K562 (cell line): ENCODE measurements at regions not wholly inside any gene's neighbourhood (a gene's known extent, or its start where the extent isn't known, plus 50 kb on each side); places are given as distances from the start of the nearest gene placed in this dataset.

ENCODE experiments used
- ATAC-seq: fragments of 200-7000 bp; cut with Tn5 transposase; 3 replicates; pipeline ENCODE4 v1.9.1; 2020; ENCODE audit warnings: moderate library complexity
- BruUV-seq: library from RNA; stranded (reverse); fragments of 400-500 nt; replicated peaks from 2 replicates; lab custom pipeline; 2021; lab: Mats Ljungman, UMichigan
- CTCF ChIA-PET: fragments of 300-600 bp; formaldehyde crosslinking; extraction: SDS; loops from one replicate; lab custom pipeline; 2021; ENCODE audit warnings: low intra/inter-chr PET ratio; lab: Yijun Ruan, JAX
- POLR2A ChIA-PET: fragments of 300-600, 350-650 bp; sonication (Branson Sonifier 250); formaldehyde crosslinking; extraction: SDS; loops from one replicate; lab custom pipeline; 2021; ENCODE audit warnings: antibody characterized with exemption, inconsistent platforms; lab: Yijun Ruan, JAX
- DNase-seq, 4 experiments: peaks; one replicate each; pipeline versions ENCODE4 v3.0.0 to v3.0.0-alpha.2; 2011 to 2018; ENCODE audit warnings: low spot score in 3 of 4, mixed read lengths in 3 of 4; ENCODE audit errors: extremely low read depth in 1 of 4
- FAIRE-seq: peaks from 2 replicates; lab custom pipeline; 2011; peaks lifted over from hg19 to GRCh38; lab: Jason Lieb, UNC
- H2AFZ ChIP-seq: 2 replicates; pipeline ENCODE4 v1.6.0; 2011; ENCODE audit warnings: low read depth, low read length, control low read depth, inconsistent platforms
- H3K27ac ChIP-seq: fragments of 200-600 bp; 3 replicates; pipeline ENCODE4 v1.8.0; 2011; ENCODE audit warnings: low read depth, mild to moderate bottlenecking, control low read depth, inconsistent platforms, low read length, moderate library complexity, mixed read lengths; ENCODE audit errors: extremely low read depth
- H3K27me3 ChIP-seq, 2 experiments: fragments of 300-600 bp in 1 of 2; 2 replicates in 1 of 2; 3 replicates in 1 of 2; pipeline versions ENCODE4 v1.6.0 to v1.8.0; 2011; ENCODE audit warnings: inconsistent platforms in 2 of 2, low read length in 2 of 2, mild to moderate bottlenecking in 1 of 2, mixed read lengths in 1 of 2, moderate library complexity in 1 of 2; ENCODE audit not compliant: control insufficient read depth in 2 of 2, insufficient read depth in 2 of 2
- H3K36me3 ChIP-seq: fragments of 300-600 bp; 3 replicates; pipeline ENCODE4 v1.8.0; 2011; ENCODE audit warnings: mild to moderate bottlenecking, low read length, inconsistent platforms; ENCODE audit not compliant: control insufficient read depth, insufficient read depth
- H3K4me1 ChIP-seq, 2 experiments: fragments of 200-600 bp in 1 of 2; replicated peaks in 1 of 2; 2 replicates in 1 of 2; 3 replicates in 1 of 2; pipeline versions ENCODE4 v1.5.1 to v1.8.0; 2011; ENCODE audit warnings: inconsistent platforms in 2 of 2, low read length in 2 of 2, mild to moderate bottlenecking in 1 of 2, mixed read lengths in 1 of 2, moderate library complexity in 1 of 2; ENCODE audit not compliant: control insufficient read depth in 2 of 2, insufficient read depth in 2 of 2
- H3K4me2 ChIP-seq: 2 replicates; pipeline ENCODE4 v1.6.1; 2011; ENCODE audit warnings: low read length, control low read depth, inconsistent platforms, mixed read lengths; ENCODE audit not compliant: insufficient read depth
- H3K4me3 ChIP-seq: fragments of 200-600 bp; sonication (generic), shearing (Covaris generic); 2 replicates; pipeline ENCODE4 v1.5.1; 2016; ENCODE audit warnings: control low read depth, inconsistent platforms
- H3K79me2 ChIP-seq: fragments of 200-600 bp; 3 replicates; pipeline ENCODE4 v1.8.0; 2011; ENCODE audit warnings: low read length, inconsistent platforms; ENCODE audit not compliant: control insufficient read depth, insufficient read depth
- H3K9ac ChIP-seq, 2 experiments: 2 replicates each; pipeline versions ENCODE4 v1.6.0 to v1.6.1; 2011; ENCODE audit warnings: low read depth in 2 of 2, low read length in 2 of 2, control low read depth in 1 of 2, inconsistent platforms in 1 of 2, mild to moderate bottlenecking in 1 of 2, mixed read lengths in 1 of 2; ENCODE audit not compliant: insufficient read depth in 1 of 2
- H3K9me1 ChIP-seq: one replicate; pipeline ENCODE4 v1.6.0; 2011; ENCODE audit warnings: inconsistent platforms, mild to moderate bottlenecking, low read length, moderate library complexity; ENCODE audit not compliant: control insufficient read depth, insufficient read depth
- H3K9me3 ChIP-seq: replicated peaks from 2 replicates; pipeline ENCODE4 v1.5.1; 2011; ENCODE audit warnings: low read depth, low read length, inconsistent platforms; ENCODE audit not compliant: control insufficient read depth, insufficient read depth
- H4K20me1 ChIP-seq: replicated peaks from 2 replicates; pipeline ENCODE4 v1.6.1; 2011; ENCODE audit warnings: low read length, inconsistent platforms, mixed read lengths; ENCODE audit not compliant: control insufficient read depth, insufficient read depth
- CCAR2 ChIP-seq: fragments of 200-400 bp; formaldehyde crosslinking; IDR thresholded peaks from 2 replicates; pipeline ENCODE4 v1.6.1; 2017; ENCODE audit warnings: mild to moderate bottlenecking, low read depth, low read length
- GATAD2B ChIP-seq: fragments of 450-650 bp; IDR thresholded peaks from 2 replicates; pipeline ENCODE4 v1.6.1; 2017; ENCODE audit warnings: mild to moderate bottlenecking, borderline replicate concordance
- KDM1A ChIP-seq, 2 experiments: fragments of 450-650 bp; IDR thresholded peaks; 2 replicates each; pipeline ENCODE4 v1.6.1; 2016; ENCODE audit warnings: mild to moderate bottlenecking in 2 of 2
- NFE2 ChIP-seq: IDR thresholded peaks from 2 replicates; pipeline ENCODE4 v1.6.1; 2014; ENCODE audit warnings: antibody characterized with exemption, low read depth
- SMAD3 ChIP-seq: fragments of 450-650 bp; formaldehyde crosslinking; conservative IDR thresholded peaks from 2 replicates; pipeline ENCODE4 v1.4.0; 2020; ENCODE audit warnings: mild to moderate bottlenecking
- SRF ChIP-seq, 2 experiments: fragments of 250-450, 450-650 bp in 1 of 2; sonication (Bioruptor Pico) in 1 of 2; sonication (generic) in 1 of 2; formaldehyde crosslinking; IDR thresholded peaks; 2 replicates each; pipeline versions ENCODE4 v1.5.0 to v1.5.1; 2020 to 2022; ENCODE audit warnings: mild to moderate bottlenecking in 1 of 2, missing genetic modification reagents in 1 of 2
- ZNF12 ChIP-seq: sonication (generic); formaldehyde crosslinking; IDR thresholded peaks from 2 replicates; pipeline ENCODE4 v1.4.0; 2020; ENCODE audit warnings: mild to moderate bottlenecking, missing genetic modification reagents
- ZNF324 ChIP-seq: fragments of 250-450 bp; sonication (Bioruptor Pico); IDR thresholded peaks from 2 replicates; pipeline ENCODE4 v1.4.0; 2020; ENCODE audit warnings: mild to moderate bottlenecking
- ZNF354B ChIP-seq: fragments of 250-450 bp; sonication (Bioruptor Pico); IDR thresholded peaks from 2 replicates; pipeline ENCODE4 v1.4.0; 2020
- ZNF586 ChIP-seq: fragments of 450-650 bp; formaldehyde crosslinking; conservative IDR thresholded peaks from 2 replicates; pipeline ENCODE4 v1.4.0; 2020; ENCODE audit warnings: mild to moderate bottlenecking, moderate library complexity
- ZSCAN32 ChIP-seq: fragments of 450-650 bp; formaldehyde crosslinking; IDR thresholded peaks from 2 replicates; pipeline ENCODE4 v1.4.0; 2020; ENCODE audit warnings: mild to moderate bottlenecking, moderate library complexity
- WGBS: fragments of 100-300 bp; shearing (Covaris generic); methylation state at CpG from one replicate; pipeline ENCODE4 v1.1.6; 2016; ENCODE audit warnings: low coverage, mixed read lengths; ENCODE audit not compliant: insufficient coverage; ENCODE audit errors: missing lambda C conversion rate; 5-methylcytosine and 5-hydroxymethylcytosine counted together
- in situ Hi-C: fragments of 300-500 bp; cut with MboI; formaldehyde crosslinking; loops from 4 replicates; pipeline ENCODE4 v1.15.0; 2018; ENCODE audit warnings: inconsistent platforms, mixed read lengths
- intact Hi-C: fragments of 100-400 bp; cut with micrococcal nuclease; formaldehyde crosslinking; loops from 2 replicates; pipeline ENCODE4 v1.14.2; 2022
- TF ChIP-seq, protein P1 (sequence below): sonication (generic); formaldehyde crosslinking; IDR thresholded peaks from 2 replicates; pipeline ENCODE4 v1.8.0; 2023; ENCODE audit warnings: mild to moderate bottlenecking, missing genetic modification reagents
- TF ChIP-seq, protein P2 (sequence below): fragments of 450-650 bp; IDR thresholded peaks from 2 replicates; pipeline ENCODE4 v1.6.1; 2017; ENCODE audit warnings: antibody characterized with exemption, mild to moderate bottlenecking

DNA sequence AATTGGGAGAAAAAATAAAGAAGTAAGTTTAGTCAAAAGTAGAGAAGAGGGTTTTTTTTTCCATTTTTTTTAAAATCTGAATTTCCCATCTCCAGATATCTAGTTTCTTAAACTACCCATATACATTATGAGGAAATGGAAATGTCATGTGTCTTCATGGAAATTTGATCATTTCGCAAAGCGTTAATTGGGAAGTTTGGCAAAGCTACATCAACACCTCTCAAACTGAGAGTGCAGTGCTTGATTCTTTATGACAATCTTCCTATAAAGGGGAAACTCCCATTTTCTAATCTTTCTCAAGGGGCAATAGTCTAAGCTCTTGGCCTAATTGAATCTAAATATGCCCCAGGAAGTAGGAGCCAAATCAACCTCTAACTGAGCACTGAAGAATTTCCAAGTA, 110.4 kb upstream of the INHBA start:
- intact Hi-C loops (no loop called here), in situ Hi-C loops (no loop called here)
- CTCF ChIA-PET, result no interaction called here
- DNase-seq (no peak), FAIRE-seq (no peak), ATAC-seq (no peak)
- no peak overlapping the region for H3K4me2 ChIP-seq
- H3K27me3 ChIP-seq, result no peaks in the 10 kb centered on the region
- H4K20me1 ChIP-seq, result no peaks in the 10 kb centered on the region
- no peak overlapping the region for H2AFZ ChIP-seq
- BruUV-seq, result no TSS peak
- H3K4me3 ChIP-seq, result no peak overlapping the region
- TF ChIP-seq CCAR2 (no peak), ZSCAN32 (no peak), NFE2 (no peak), SMAD3 (CRISPR knock-in tag) (no peak), ZNF12 (CRISPR knock-in tag) (no peak), ZNF354B (CRISPR knock-in tag) (no peak), SRF (CRISPR knock-in tag; IDR thresholded peaks at IDR 0.05) (no peak), KDM1A (IDR thresholded peaks at IDR 0.05) (no peak), GATAD2B (no peak), ZNF324 (CRISPR knock-in tag) (no peak), ZNF586 (no peak)
- TF ChIP-seq, protein P1, sequence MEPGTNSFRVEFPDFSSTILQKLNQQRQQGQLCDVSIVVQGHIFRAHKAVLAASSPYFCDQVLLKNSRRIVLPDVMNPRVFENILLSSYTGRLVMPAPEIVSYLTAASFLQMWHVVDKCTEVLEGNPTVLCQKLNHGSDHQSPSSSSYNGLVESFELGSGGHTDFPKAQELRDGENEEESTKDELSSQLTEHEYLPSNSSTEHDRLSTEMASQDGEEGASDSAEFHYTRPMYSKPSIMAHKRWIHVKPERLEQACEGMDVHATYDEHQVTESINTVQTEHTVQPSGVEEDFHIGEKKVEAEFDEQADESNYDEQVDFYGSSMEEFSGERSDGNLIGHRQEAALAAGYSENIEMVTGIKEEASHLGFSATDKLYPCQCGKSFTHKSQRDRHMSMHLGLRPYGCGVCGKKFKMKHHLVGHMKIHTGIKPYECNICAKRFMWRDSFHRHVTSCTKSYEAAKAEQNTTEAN (CRISPR knock-in tag), result no peak
- TF ChIP-seq, protein P2, sequence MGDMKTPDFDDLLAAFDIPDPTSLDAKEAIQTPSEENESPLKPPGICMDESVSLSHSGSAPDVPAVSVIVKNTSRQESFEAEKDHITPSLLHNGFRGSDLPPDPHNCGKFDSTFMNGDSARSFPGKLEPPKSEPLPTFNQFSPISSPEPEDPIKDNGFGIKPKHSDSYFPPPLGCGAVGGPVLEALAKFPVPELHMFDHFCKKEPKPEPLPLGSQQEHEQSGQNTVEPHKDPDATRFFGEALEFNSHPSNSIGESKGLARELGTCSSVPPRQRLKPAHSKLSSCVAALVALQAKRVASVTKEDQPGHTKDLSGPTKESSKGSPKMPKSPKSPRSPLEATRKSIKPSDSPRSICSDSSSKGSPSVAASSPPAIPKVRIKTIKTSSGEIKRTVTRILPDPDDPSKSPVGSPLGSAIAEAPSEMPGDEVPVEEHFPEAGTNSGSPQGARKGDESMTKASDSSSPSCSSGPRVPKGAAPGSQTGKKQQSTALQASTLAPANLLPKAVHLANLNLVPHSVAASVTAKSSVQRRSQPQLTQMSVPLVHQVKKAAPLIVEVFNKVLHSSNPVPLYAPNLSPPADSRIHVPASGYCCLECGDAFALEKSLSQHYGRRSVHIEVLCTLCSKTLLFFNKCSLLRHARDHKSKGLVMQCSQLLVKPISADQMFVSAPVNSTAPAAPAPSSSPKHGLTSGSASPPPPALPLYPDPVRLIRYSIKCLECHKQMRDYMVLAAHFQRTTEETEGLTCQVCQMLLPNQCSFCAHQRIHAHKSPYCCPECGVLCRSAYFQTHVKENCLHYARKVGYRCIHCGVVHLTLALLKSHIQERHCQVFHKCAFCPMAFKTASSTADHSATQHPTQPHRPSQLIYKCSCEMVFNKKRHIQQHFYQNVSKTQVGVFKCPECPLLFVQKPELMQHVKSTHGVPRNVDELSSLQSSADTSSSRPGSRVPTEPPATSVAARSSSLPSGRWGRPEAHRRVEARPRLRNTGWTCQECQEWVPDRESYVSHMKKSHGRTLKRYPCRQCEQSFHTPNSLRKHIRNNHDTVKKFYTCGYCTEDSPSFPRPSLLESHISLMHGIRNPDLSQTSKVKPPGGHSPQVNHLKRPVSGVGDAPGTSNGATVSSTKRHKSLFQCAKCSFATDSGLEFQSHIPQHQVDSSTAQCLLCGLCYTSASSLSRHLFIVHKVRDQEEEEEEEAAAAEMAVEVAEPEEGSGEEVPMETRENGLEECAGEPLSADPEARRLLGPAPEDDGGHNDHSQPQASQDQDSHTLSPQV, result no peak
- H3K9ac ChIP-seq, result no peak overlapping the region
- WGBS, result 0% methylated on average over 2 of the region's 2 CpGs
- no peaks in the 10 kb centered on the region for H3K4me1 ChIP-seq
- H3K36me3 ChIP-seq, result no peaks in the 10 kb centered on the region
- no peaks in the 10 kb centered on the region for H3K9me1 ChIP-seq
- H3K9me3 ChIP-seq, result no peaks in the 10 kb centered on the region
- H3K27ac ChIP-seq, result no peak overlapping the region
- H3K79me2 ChIP-seq, result no peaks in the 10 kb centered on the region
- POLR2A ChIA-PET, result no interaction called here
